BE2C (cell line): ENCODE measurements at regions not wholly inside any gene's neighbourhood (a gene's known extent, or its start where the extent isn't known, plus 50 kb on each side); places are given as distances from the start of the nearest gene placed in this dataset.
"Not testable (repeated sequence)": the region's sequence is repeated elsewhere in the genome, so short reads cannot be mapped to it uniquely, and the experiment has no call there.

Source experiments
- DNase-seq: peaks from one replicate; pipeline ENCODE4 v3.0.0-alpha.2; 2020
- H3K27me3 ChIP-seq: fragments of 250-450 bp; sonication (Bioruptor Pico); 2 replicates; pipeline ENCODE4 v1.5.1; 2020; ENCODE audit warnings: mild to moderate bottlenecking
- H3K36me3 ChIP-seq: fragments of 250-450 bp; sonication (Bioruptor Pico); 2 replicates; pipeline ENCODE4 v1.5.1; 2020; ENCODE audit warnings: mild to moderate bottlenecking
- H3K4me1 ChIP-seq: fragments of 250-450 bp; sonication (Bioruptor Pico); 2 replicates; pipeline ENCODE4 v1.5.1; 2020
- H3K4me3 ChIP-seq: 2 replicates; pipeline ENCODE4 v1.5.1; 2011; ENCODE audit warnings: low read depth, low read length
- H3K9me3 ChIP-seq: fragments of 250-450 bp; sonication (Bioruptor Pico); 2 replicates; pipeline ENCODE4 v1.5.1; 2020
- TF ChIP-seq, protein P1 (sequence below): IDR thresholded peaks from 2 replicates; pipeline ENCODE4 v1.5.1; 2012; ENCODE audit warnings: mild to moderate bottlenecking, low read depth, low read length

DNA sequence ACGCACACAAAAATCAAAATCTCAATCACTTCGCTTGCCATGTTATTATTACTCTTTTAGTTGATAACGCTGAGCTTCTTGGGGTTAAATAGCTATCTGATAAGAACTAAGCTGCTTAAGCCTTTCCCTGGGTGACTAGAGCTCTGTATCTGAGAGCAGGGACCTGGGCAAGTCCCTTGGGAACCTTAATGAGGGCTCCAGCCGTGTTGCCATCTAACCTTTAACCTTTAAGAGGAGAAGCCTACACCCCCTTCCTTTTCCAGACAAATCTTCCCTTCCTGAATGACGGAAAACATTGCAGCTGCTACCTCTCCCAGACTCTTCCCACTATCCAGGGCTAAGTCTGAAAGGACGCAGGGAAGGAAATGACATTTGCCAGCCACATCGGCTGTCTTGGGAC is 216.5 kb upstream of the RAI14 start:
- DNase-seq: no peak
- Histone ChIP-seq H3K4me3 (no peak overlapping the region), H3K27me3 (no peaks in the 10 kb centered on the region), H3K36me3 (no peaks in the 10 kb centered on the region), H3K4me1 (no peaks in the 10 kb centered on the region), H3K9me3 (no peaks in the 10 kb centered on the region)
- TF ChIP-seq, protein P1, sequence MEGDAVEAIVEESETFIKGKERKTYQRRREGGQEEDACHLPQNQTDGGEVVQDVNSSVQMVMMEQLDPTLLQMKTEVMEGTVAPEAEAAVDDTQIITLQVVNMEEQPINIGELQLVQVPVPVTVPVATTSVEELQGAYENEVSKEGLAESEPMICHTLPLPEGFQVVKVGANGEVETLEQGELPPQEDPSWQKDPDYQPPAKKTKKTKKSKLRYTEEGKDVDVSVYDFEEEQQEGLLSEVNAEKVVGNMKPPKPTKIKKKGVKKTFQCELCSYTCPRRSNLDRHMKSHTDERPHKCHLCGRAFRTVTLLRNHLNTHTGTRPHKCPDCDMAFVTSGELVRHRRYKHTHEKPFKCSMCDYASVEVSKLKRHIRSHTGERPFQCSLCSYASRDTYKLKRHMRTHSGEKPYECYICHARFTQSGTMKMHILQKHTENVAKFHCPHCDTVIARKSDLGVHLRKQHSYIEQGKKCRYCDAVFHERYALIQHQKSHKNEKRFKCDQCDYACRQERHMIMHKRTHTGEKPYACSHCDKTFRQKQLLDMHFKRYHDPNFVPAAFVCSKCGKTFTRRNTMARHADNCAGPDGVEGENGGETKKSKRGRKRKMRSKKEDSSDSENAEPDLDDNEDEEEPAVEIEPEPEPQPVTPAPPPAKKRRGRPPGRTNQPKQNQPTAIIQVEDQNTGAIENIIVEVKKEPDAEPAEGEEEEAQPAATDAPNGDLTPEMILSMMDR: no peak

DNA sequence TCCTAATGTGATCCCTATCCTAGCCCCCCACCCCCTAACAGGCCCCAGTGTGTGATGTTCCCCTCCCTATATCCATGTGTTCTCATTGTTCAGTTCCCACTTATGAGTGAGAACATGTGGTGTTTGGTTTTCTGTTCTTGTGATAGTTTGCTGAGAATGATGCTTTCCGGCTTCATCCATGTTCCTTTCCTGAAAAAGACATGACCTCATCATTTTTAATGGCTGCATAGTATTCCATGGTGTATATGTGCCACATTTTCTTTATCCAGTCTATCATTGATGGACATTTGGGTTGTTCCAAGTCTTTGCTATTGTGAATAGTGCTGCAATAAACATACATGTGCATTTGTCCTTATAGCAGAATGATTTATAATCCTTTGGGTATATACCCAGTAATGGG is 214.4 kb upstream of the RAI14 start:
- not testable (repeated sequence) for H3K4me3 ChIP-seq, H3K36me3 ChIP-seq, H3K4me1 ChIP-seq, H3K9me3 ChIP-seq, DNase-seq, H3K27me3 ChIP-seq

DNA sequence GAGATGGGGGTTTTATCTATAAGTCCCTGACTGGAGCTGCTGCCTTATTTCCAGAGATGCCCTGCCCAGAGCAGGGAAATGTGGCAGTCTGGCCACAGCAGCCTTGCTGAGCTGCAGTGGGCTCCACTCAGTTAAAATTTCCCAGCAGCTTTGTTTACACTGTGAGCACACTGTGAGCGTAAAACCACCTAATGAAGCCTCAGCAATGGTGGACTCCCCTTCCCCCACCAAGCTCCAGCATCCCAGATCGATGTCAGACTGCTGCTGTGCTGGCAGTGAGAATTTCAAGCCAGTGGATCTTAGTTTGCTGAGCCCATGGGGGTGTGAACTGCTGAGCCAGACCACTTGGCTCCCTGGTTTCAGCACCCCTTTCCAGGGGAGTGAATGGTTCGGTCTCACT is 208.7 kb upstream of the RAI14 start:
- no peaks in the 10 kb centered on the region for H3K9me3 ChIP-seq
- no peak overlapping the region for H3K4me3 ChIP-seq
- TF ChIP-seq, protein P1: no peak
- no peak for DNase-seq
- H3K36me3 ChIP-seq: no peaks in the 10 kb centered on the region
- H3K4me1 ChIP-seq: no peaks in the 10 kb centered on the region
- peaks cover 4% of the 10 kb centered on the region; the same call in 1 of the 2 replicates for H3K27me3 ChIP-seq

DNA sequence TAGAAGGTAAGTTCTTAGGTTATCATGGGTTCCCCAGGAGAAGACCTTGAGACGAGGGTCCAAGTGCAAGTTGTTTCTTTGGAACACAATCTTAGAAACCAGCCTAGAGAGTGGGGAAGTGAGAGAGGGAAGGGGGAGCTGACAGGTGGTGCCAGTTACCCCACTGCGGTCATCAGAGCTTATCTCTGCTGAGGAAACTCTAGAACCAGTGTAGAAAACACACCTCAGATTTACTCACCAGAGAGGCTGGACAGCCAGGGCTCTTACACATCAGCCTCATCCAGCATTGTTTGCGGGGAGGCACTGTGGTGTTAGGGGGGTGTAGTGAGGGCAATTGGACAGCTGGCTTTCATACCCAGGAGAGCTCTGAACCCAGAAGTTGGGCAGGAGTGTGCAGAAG is 206.5 kb upstream of the RAI14 start:
- H3K27me3 ChIP-seq: peaks cover 4% of the 10 kb centered on the region; the same call in 1 of the 2 replicates
- TF ChIP-seq, protein P1: no peak
- DNase-seq: no peak
- no peaks in the 10 kb centered on the region for H3K4me1 ChIP-seq
- no peaks in the 10 kb centered on the region for H3K36me3 ChIP-seq
- H3K9me3 ChIP-seq: no peaks in the 10 kb centered on the region
- no peak overlapping the region for H3K4me3 ChIP-seq

DNA sequence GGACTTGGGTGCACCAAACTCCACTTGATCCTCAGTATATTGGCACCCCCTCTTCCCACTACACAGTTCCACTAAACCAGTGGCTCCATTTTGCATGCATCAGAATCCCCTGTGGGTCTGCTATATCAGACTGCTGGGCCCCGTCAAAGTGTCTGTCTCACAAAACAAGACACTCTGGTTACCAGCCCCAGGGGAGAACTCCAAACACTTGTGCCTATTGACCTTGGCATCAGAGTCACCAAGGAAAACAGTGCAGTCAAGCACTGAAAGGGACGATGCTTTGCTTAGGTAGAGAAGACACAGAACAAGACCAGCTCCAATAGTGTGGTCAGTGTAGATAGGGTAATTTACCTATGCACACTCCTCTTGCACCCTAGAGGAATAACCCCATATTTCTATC is 205.8 kb upstream of the RAI14 start:
- TF ChIP-seq, protein P1: no peak
- H3K36me3 ChIP-seq: no peaks in the 10 kb centered on the region
- DNase-seq: no peak
- H3K4me1 ChIP-seq: no peaks in the 10 kb centered on the region
- peaks cover 4% of the 10 kb centered on the region; the same call in 1 of the 2 replicates for H3K27me3 ChIP-seq
- no peak overlapping the region for H3K4me3 ChIP-seq
- no peaks in the 10 kb centered on the region for H3K9me3 ChIP-seq

DNA sequence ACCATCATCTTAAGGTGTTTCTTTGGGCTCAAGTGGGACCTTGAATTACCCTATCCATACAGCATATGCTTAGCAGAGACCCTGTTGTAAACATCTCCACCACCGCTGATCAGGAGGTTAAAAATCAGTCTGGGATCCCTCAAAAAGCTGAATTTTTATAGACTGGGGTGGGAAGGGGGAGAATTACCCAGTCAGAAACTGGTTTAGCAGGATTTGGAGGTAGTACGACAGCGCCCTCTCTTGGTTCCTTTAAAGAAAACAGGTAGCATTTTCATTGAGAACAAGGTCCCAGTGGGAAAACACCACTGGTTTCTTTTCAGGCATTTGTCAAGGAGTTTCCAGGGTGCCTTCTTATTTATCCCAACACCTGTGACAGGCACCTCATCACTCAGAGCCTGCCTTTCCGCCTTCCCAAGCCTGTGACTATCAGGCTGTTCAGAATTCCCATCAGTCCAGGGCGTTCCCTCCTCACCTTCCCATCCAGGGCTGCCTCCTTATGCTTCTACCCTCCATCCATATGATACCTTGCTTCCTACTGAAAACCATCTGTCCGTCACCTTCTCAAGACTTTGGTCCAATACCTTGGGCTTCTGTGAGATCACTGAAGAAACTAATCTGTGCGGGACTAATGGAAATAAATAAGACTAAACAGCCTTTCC is 203.8 kb upstream of the RAI14 start:
- H3K36me3 ChIP-seq: no peaks in the 10 kb centered on the region
- peaks cover 6% of the 10 kb centered on the region; the same call in 1 of the 2 replicates for H3K27me3 ChIP-seq
- TF ChIP-seq, protein P1: peak; percentile 58
- H3K4me1 ChIP-seq: no peaks in the 10 kb centered on the region
- no peak for DNase-seq
- H3K9me3 ChIP-seq: no peaks in the 10 kb centered on the region
- no peak overlapping the region for H3K4me3 ChIP-seq

DNA sequence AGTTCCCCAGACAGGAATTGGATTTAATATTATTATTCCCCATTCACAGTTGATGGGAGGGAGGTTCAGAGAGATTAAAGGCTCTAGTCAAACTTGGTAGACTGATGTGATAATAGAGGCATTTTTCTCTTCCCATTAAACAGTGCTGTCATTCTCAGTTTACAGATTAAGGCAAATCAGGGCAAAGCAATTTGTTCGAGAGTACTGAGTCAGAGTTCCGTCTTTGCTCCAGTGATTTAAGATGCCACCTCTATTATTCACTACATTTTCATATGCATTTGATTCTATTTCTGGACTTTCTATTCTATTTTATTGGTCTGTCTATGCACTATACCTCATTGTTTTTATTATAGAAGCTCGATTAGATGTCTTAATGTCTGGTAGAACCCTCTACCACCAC is 201.0 kb upstream of the RAI14 start:
- Histone ChIP-seq H3K4me3 (no peak overlapping the region), H3K4me1 (no peaks in the 10 kb centered on the region), H3K27me3 (0 out of 2 replicates have a peak, but pooled peaks cover 2% of the 10 kb centered on the region), H3K36me3 (no peaks in the 10 kb centered on the region), H3K9me3 (no peaks in the 10 kb centered on the region)
- DNase-seq: no peak
- TF ChIP-seq, protein P1: no peak
